ENCODE measurements at regions not wholly inside any gene's neighbourhood (a gene's known extent, or its start where the extent isn't known, plus 50 kb on each side); places are given as distances from the start of the nearest gene placed in this dataset.

- DNase-seq, result no peak
Measured at GRCh38 chr1:175822580-175822979, 79.2 kb upstream of the TNR start.

- no peak for DNase-seq
Measured at GRCh38 chr1:175820456-175821025, 77.1 kb upstream of the TNR start.

GRCh38 chr1:175818929-175819328 is 75.5 kb upstream of the TNR start:
- no peak for DNase-seq

- no peak for DNase-seq
Measured at GRCh38 chr1:175817445-175817844, 74.0 kb upstream of the TNR start.

DNA sequence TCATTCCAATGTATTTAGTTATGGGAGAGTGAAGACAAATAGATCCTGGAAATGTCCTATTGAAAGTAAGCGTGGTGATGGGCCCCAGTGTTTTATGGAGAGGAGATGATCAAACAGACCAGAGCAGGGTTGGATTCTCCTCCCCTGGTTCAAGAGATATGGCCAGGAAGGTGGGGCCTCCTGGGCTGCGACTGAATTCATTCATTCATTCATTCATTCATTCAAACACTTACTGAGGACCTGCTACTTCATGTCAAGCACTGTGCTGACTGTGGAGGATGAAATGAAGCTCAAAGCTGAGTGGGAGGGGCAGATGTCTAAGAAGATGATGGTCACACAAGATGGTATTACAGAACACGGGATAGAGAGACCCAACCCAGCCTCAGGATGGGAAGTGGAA is 71.5 kb upstream of the TNR start:
- DNase-seq, result no peak

DNA sequence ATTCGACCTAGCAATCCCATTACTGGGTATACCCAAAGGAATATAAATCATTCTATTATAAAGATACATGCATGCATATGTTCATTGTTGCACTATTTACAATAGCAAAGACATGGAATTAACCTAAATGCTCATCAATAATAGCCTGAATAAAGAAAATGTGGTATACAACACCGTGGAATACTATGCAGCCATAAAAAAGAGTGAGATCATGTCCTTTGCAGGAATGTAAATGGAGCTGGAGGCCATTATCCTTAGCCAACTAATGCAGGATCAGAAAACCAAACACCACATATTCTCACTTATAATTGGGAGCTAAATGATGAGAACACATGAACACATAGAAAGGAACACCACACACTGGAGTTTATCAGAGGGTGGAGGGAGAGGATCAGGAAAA is 69.5 kb upstream of the TNR start:
- no peak for DNase-seq

- DNase-seq, result no peak
Measured at GRCh38 chr1:175810305-175810704, 66.9 kb upstream of the TNR start.

GRCh38 chr1:175808999-175809398 is 65.6 kb upstream of the TNR start:
- DNase-seq, result no peak

DNA sequence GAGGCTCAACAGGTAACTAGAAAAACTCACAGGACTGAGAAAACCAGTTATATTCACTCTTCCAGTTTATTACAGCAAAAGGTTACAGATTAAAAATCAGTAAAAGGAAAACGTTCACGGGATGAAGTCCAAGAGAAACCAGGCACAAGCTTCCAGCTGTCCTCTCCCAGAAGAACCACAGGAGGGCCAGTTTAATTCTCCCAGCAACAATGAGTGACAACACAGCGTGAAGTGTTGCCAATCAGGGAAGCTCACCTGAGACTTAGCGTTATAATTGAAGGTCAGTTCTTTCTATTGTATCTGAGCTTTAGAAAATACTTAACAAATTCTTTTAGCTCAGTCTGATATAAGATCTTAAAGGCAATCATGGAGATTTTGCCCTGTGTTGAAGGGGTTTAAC is 65.2 kb upstream of the TNR start:
- no peak for DNase-seq

DNA sequence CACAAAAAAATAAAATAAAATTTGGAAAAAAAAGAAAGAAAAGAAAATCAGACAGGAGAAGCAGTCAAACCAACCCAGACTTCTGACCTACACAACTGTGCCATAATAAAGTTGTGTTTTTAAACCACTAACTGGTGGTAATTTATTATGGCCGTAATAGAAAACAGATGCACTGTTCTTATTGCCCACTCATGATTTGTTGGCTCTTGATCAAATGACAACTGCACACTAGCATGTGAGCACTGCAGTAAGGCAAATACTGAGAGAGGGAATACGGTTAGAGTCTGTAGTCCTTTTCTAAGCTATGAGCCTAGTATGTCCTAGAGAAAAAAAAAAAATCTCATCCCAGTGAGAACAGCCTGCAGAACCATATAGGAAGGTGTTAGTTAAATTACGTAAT is 61.2 kb upstream of the TNR start:
- no peak for DNase-seq

GRCh38 chr1:175803413-175803812 is 60.0 kb upstream of the TNR start:
- DNase-seq, result no peak

- DNase-seq, result no peak
Measured at GRCh38 chr1:175802407-175803123, 59.2 kb upstream of the TNR start.

GRCh38 chr1:175801979-175802378 is 58.6 kb upstream of the TNR start:
- DNase-seq, result no peak

- DNase-seq, result no peak
Measured at GRCh38 chr1:175797576-175797975, 54.2 kb upstream of the TNR start.

GRCh38 chr1:175794586-175794985 is 51.2 kb upstream of the TNR start:
- DNase-seq, result no peak

GRCh38 chr1:175793617-175794016 is 50.2 kb upstream of the TNR start:
- DNase-seq, result no peak

Data from amniotic stem cell (primary cell).